ENCODE measurements at regions not wholly inside any gene's neighbourhood (a gene's known extent, or its start where the extent isn't known, plus 50 kb on each side); places are given as distances from the start of the nearest gene placed in this dataset.

GRCh38 chr2:103167599-103167998 is 405.8 kb downstream of the TMEM182 start:
- TF ChIP-seq FOXA1 (IDR thresholded peaks at IDR 0.05) (no peak), CTCF (IDR thresholded peaks at IDR 0.05; ENCODE audit: low read depth, low read length, missing input control) (no peak), RAD21 (IDR thresholded peaks at IDR 0.05) (no peak)
